MM.1S (cell line): ENCODE measurements at regions not wholly inside any gene's neighbourhood (a gene's known extent, or its start where the extent isn't known, plus 50 kb on each side); places are given as distances from the start of the nearest gene placed in this dataset.

Experiments
- DNase-seq: peaks from one replicate; pipeline ENCODE4 v3.0.0-alpha.2; 2015
- H2AFZ ChIP-seq: fragments of 300-600 bp; sonication (generic); 2 replicates; pipeline ENCODE4 v1.6.0; 2016; ENCODE audit warnings: antibody characterized with exemption, low read length
- H3F3A ChIP-seq: fragments of 300-600 bp; sonication (generic); 2 replicates; pipeline ENCODE4 v1.6.1; 2016; ENCODE audit warnings: mild to moderate bottlenecking, antibody characterized with exemption, low read length, moderate library complexity, mixed read lengths; ENCODE audit not compliant: insufficient read depth
- H3K27ac ChIP-seq: fragments of 300-600 bp; sonication (generic); 2 replicates; pipeline ENCODE4 v1.5.1; 2016; ENCODE audit warnings: mild to moderate bottlenecking, low read length
- H3K27me3 ChIP-seq: fragments of 300-600 bp; sonication (generic); replicated peaks from 2 replicates; pipeline ENCODE4 v1.6.0; 2016; ENCODE audit warnings: low read length; ENCODE audit not compliant: insufficient read depth
- H3K36me3 ChIP-seq: fragments of 300-600 bp; sonication (generic); replicated peaks from 2 replicates; pipeline ENCODE4 v1.6.1; 2016; ENCODE audit warnings: mild to moderate bottlenecking, low read length, mixed read lengths; ENCODE audit not compliant: insufficient read depth
- H3K4me1 ChIP-seq: fragments of 300-600 bp; sonication (generic); 2 replicates; pipeline ENCODE4 v1.6.1; 2016; ENCODE audit warnings: low read length, mixed read lengths
- H3K4me2 ChIP-seq: fragments of 300-600 bp; sonication (generic); 2 replicates; pipeline ENCODE4 v1.6.0; 2016; ENCODE audit warnings: low read depth, low read length
- H3K4me3 ChIP-seq: fragments of 300-600 bp; sonication (generic); 2 replicates; pipeline ENCODE4 v1.5.1; 2016; ENCODE audit warnings: low read length, mixed read lengths
- H3K79me2 ChIP-seq: fragments of 300-600 bp; sonication (generic); 2 replicates; pipeline ENCODE4 v1.6.1; 2016; ENCODE audit warnings: mixed run types, low read length, mixed read lengths
- H3K9ac ChIP-seq: fragments of 300-600 bp; sonication (generic); 2 replicates; pipeline ENCODE4 v1.6.1; 2016; ENCODE audit warnings: low read length, mixed read lengths
- H3K9me2 ChIP-seq: fragments of 300-600 bp; sonication (generic); replicated peaks from 2 replicates; pipeline ENCODE4 v1.6.1; 2016; ENCODE audit warnings: mild to moderate bottlenecking, low read length, mixed read lengths; ENCODE audit not compliant: insufficient read depth
- H3K9me3 ChIP-seq: fragments of 300-600 bp; sonication (generic); replicated peaks from 2 replicates; pipeline ENCODE4 v1.6.1; 2016; ENCODE audit warnings: mild to moderate bottlenecking, low read length, mixed read lengths; ENCODE audit not compliant: insufficient read depth
- H4K20me1 ChIP-seq: fragments of 300-600 bp; sonication (generic); 2 replicates; pipeline ENCODE4 v1.6.1; 2016; ENCODE audit warnings: mild to moderate bottlenecking, low read length, moderate library complexity, mixed read lengths; ENCODE audit not compliant: insufficient read depth
- EZH2 ChIP-seq: fragments of 300-600 bp; sonication (generic); optimal IDR thresholded peaks from 2 replicates; pipeline ENCODE3; 2017; ENCODE audit warnings: low read depth, mild to moderate bottlenecking, antibody characterized with exemption, low read length, mixed read lengths
- EZH2phosphoT487 ChIP-seq: fragments of 300-600 bp; sonication (generic); IDR thresholded peaks from 2 replicates; pipeline ENCODE4 v1.6.1; 2018; ENCODE audit warnings: antibody characterized with exemption, low read length
- TF ChIP-seq, protein P1 (sequence below): fragments of 300-600 bp; sonication (generic); IDR thresholded peaks from 2 replicates; pipeline ENCODE4 v1.5.1; 2016; ENCODE audit warnings: antibody characterized with exemption, low read length, mixed read lengths

DNA sequence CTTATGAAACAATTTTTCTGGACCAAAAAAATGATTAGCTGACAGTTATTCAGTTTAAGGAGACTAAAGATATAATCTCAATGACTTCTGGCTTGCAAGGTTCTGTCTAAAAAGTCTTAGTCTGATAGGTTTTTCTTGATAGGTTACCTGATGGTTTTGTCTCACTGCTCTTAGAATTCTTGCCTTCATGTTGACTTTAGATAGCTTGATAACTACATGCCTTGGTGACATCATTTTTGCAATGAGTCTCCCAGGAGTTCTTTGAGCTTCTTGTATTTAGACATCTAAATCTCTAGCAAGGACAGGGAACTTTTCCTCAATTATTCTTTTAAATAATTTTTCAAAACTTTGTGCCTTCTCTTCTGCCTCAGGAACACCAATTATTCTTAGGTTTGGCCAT is 1965.3 kb downstream of the ARAP2 start:
- H4K20me1 ChIP-seq: no peaks in the 10 kb centered on the region
- H3K27me3 ChIP-seq: no peaks in the 10 kb centered on the region
- no peaks in the 10 kb centered on the region for H3K4me1 ChIP-seq
- no peaks in the 10 kb centered on the region for H3F3A ChIP-seq
- DNase-seq: no peak
- no peaks in the 10 kb centered on the region for H3K36me3 ChIP-seq
- H3K79me2 ChIP-seq: no peaks in the 10 kb centered on the region
- H3K4me2 ChIP-seq: no peak overlapping the region
- H3K9me3 ChIP-seq: no peaks in the 10 kb centered on the region
- H3K9ac ChIP-seq: no peak overlapping the region
- no peak overlapping the region for H2AFZ ChIP-seq
- no peak overlapping the region for H3K27ac ChIP-seq
- H3K4me3 ChIP-seq: no peak overlapping the region
- H3K9me2 ChIP-seq: no peaks in the 10 kb centered on the region
- TF ChIP-seq, protein P1, sequence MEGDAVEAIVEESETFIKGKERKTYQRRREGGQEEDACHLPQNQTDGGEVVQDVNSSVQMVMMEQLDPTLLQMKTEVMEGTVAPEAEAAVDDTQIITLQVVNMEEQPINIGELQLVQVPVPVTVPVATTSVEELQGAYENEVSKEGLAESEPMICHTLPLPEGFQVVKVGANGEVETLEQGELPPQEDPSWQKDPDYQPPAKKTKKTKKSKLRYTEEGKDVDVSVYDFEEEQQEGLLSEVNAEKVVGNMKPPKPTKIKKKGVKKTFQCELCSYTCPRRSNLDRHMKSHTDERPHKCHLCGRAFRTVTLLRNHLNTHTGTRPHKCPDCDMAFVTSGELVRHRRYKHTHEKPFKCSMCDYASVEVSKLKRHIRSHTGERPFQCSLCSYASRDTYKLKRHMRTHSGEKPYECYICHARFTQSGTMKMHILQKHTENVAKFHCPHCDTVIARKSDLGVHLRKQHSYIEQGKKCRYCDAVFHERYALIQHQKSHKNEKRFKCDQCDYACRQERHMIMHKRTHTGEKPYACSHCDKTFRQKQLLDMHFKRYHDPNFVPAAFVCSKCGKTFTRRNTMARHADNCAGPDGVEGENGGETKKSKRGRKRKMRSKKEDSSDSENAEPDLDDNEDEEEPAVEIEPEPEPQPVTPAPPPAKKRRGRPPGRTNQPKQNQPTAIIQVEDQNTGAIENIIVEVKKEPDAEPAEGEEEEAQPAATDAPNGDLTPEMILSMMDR: no peak
- TF ChIP-seq EZH2phosphoT487: no peak
- no peak for TF ChIP-seq EZH2

DNA sequence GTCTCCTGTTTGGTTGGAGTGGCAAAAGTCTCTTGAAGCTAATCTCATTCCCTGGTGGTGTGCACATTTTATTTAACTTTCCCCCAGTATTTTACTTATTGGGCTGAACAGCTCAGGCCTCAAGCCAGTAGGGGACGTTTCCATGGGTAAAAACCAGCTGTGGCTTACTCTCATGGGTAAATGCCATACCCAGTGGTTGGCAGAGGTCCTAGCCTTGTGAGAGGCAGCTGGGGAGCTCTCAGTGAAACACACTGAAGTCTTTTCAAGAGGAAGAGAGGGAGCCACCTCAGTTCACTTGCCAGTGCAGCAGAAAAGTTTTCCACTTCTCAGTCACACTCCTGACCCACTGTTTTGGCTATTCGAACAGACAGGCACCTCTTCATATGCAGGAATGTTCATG is 1964.2 kb downstream of the ARAP2 start:
- no peak for DNase-seq
- TF ChIP-seq, protein P1: no peak
- TF ChIP-seq EZH2 (no peak), EZH2phosphoT487 (no peak)
- no peaks in the 10 kb centered on the region for H3K9me2 ChIP-seq
- H2AFZ ChIP-seq: no peak overlapping the region
- no peak overlapping the region for H3K9ac ChIP-seq
- no peaks in the 10 kb centered on the region for H3K27me3 ChIP-seq
- H3K9me3 ChIP-seq: no peaks in the 10 kb centered on the region
- no peak overlapping the region for H3K27ac ChIP-seq
- H3K4me2 ChIP-seq: no peak overlapping the region
- H3K4me1 ChIP-seq: no peaks in the 10 kb centered on the region
- no peak overlapping the region for H3K4me3 ChIP-seq
- H3K36me3 ChIP-seq: no peaks in the 10 kb centered on the region
- no peaks in the 10 kb centered on the region for H3F3A ChIP-seq
- no peaks in the 10 kb centered on the region for H3K79me2 ChIP-seq
- H4K20me1 ChIP-seq: no peaks in the 10 kb centered on the region

DNA sequence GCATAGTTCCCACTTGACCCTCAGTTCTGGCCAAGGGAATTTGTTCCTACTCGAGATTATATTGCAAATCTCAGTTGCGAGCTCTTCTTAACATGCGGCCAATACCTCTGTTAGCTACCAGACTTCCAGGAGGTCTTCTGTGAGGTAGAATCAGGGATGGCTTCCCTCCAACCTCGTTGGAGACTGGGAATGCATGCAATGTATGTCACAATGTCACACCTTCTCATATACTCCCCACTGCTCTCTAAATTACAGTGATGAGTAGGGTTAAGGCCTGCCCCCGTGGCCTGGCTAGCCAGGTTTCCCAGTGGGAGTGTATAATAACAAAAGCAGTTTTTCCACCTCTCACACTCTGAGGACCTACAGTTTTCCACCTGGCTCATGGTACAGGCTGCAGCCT is 1962.5 kb downstream of the ARAP2 start:
- Histone ChIP-seq H3K9me3 (no peaks in the 10 kb centered on the region), H3K36me3 (no peaks in the 10 kb centered on the region), H2AFZ (no peak overlapping the region), H3K27ac (no peak overlapping the region), H3K79me2 (no peaks in the 10 kb centered on the region), H3K27me3 (no peaks in the 10 kb centered on the region), H3K4me3 (no peak overlapping the region), H3K4me2 (no peak overlapping the region), H3K9ac (no peak overlapping the region), H3F3A (no peaks in the 10 kb centered on the region), H3K9me2 (no peaks in the 10 kb centered on the region), H4K20me1 (no peaks in the 10 kb centered on the region), H3K4me1 (no peaks in the 10 kb centered on the region)
- TF ChIP-seq EZH2 (no peak), EZH2phosphoT487 (no peak)
- TF ChIP-seq, protein P1: no peak
- no peak for DNase-seq

DNA sequence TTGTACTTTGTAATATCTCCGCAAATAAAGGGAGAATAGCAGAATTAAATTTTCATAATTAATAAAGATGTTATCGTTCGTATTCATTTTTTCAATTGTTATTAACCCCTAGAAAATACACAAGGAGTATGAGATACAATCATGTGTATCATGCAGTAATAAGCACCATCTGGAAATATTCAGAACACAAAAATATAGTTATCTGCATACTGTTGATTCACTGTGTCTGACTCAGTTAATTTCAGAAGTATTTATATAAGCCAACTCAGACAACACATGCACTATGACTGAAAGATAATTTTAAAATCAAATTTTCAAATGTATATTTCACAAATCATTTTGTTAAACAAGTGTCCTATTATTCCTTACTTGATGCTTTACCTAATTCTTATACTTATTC is 1954.8 kb downstream of the ARAP2 start:
- TF ChIP-seq EZH2 (no peak), EZH2phosphoT487 (no peak)
- TF ChIP-seq, protein P1: no peak
- Histone ChIP-seq H2AFZ (no peak overlapping the region), H3K36me3 (no peaks in the 10 kb centered on the region), H4K20me1 (no peaks in the 10 kb centered on the region), H3K4me1 (no peaks in the 10 kb centered on the region), H3K79me2 (no peaks in the 10 kb centered on the region), H3K4me3 (no peak overlapping the region), H3K9ac (no peak overlapping the region), H3K27ac (no peak overlapping the region), H3K9me3 (no peaks in the 10 kb centered on the region), H3K4me2 (no peak overlapping the region), H3K27me3 (no peaks in the 10 kb centered on the region), H3K9me2 (no peaks in the 10 kb centered on the region), H3F3A (no peaks in the 10 kb centered on the region)
- DNase-seq: no peak
